Prostate gland (tissue), 2 donors: ENCODE measurements at regions not wholly inside any gene's neighbourhood (a gene's known extent, or its start where the extent isn't known, plus 50 kb on each side); places are given as distances from the start of the nearest gene placed in this dataset.

Experiments
- DNase-seq: peaks from one replicate; pipeline ENCODE4 v3.0.0-alpha.2; 2019; ENCODE audit warnings: low spot score
- H3K27ac ChIP-seq, 2 donors: fragments of 200-600 bp; sonication (generic); 2 replicates each; pipeline ENCODE4 v1.5.1; 2017 to 2019
- H3K27me3 ChIP-seq: fragments of 200-600 bp; sonication (generic); replicated peaks from 2 replicates; pipeline ENCODE4 v1.5.1; 2019; ENCODE audit not compliant: insufficient read depth
- H3K36me3 ChIP-seq, 2 donors: fragments of 200-600 bp; sonication (generic); 1 replicate in 1 of 2; 2 replicates in 1 of 2; pipeline versions ENCODE4 v1.5.1 to v1.8.1; 2017 to 2019
- H3K4me1 ChIP-seq: fragments of 200-600 bp; sonication (generic); replicated peaks from 2 replicates; pipeline ENCODE4 v1.5.1; 2019
- H3K4me3 ChIP-seq, 2 donors: fragments of 200-600 bp; sonication (generic); 2 replicates each; pipeline ENCODE4 v1.5.1; 2017 to 2019
- H3K9me3 ChIP-seq: fragments of 200-600 bp; sonication (generic); 2 replicates; pipeline ENCODE4 v1.5.1; 2017
- POLR2A ChIP-seq: fragments of 450-650 bp; IDR thresholded peaks from one replicate; pipeline ENCODE4 v1.6.1; 2016; ENCODE audit warnings: antibody characterized with exemption, mild to moderate bottlenecking
- POLR2AphosphoS5 ChIP-seq: sonication (generic); formaldehyde crosslinking; IDR thresholded peaks from one replicate; pipeline ENCODE4 v1.6.1; 2017; ENCODE audit warnings: antibody characterized with exemption
- WGBS: methylation state at CpG from one replicate; pipeline ENCODE4 v1.1.5; 2018; 5-methylcytosine and 5-hydroxymethylcytosine counted together
- intact Hi-C: fragments of 100-400 bp; cut with DNase I; formaldehyde crosslinking; loops from one replicate; pipeline ENCODE4 v1.14.2; 2022
- TF ChIP-seq, protein P1 (sequence below), 4 experiments: fragments of 200-600 bp in 2 of 4; fragments of 450-650 bp in 2 of 4; sonication (generic) in 2 of 4; IDR thresholded peaks; 1 replicate in 3 of 4; 2 replicates in 1 of 4; pipeline ENCODE4 v1.5.1; 2016 to 2019; ENCODE audit warnings: antibody characterized with exemption in 4 of 4, mild to moderate bottlenecking in 2 of 4, moderate library complexity in 2 of 4

DNA sequence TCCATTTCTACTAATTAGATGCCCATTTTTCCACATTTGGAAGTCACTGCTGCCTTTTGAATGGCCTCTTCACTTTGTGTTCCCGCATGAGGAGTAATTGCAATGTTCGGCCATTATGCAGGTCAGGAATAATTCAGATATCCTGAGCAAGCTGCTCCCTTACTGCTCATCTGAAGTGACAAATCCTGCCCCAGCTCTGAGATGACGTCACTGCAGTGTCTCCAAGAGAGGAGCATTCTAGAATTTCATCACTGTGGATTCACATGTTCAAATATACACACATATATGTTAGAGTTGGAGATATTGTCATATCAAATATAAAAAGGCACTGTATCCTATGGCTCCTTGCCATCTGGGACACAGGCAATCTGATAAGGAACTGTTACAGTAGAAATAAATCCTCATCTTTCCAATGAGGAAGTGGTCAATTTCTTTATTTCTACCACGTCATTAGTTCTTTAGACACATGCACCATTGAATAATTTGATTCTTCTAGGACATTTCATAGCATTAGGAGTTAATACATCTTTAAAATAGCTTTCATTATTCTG is 706.9 kb upstream of the TENM3 start:
- intact Hi-C loops = loop anchor here (10.0 kb wide), 1 partner anchor 391 kb away; no protein-coding TSS in a partner anchor
- DNase-seq = no peak
- WGBS = 67% methylated on average over 4 of the region's 4 CpGs

DNA sequence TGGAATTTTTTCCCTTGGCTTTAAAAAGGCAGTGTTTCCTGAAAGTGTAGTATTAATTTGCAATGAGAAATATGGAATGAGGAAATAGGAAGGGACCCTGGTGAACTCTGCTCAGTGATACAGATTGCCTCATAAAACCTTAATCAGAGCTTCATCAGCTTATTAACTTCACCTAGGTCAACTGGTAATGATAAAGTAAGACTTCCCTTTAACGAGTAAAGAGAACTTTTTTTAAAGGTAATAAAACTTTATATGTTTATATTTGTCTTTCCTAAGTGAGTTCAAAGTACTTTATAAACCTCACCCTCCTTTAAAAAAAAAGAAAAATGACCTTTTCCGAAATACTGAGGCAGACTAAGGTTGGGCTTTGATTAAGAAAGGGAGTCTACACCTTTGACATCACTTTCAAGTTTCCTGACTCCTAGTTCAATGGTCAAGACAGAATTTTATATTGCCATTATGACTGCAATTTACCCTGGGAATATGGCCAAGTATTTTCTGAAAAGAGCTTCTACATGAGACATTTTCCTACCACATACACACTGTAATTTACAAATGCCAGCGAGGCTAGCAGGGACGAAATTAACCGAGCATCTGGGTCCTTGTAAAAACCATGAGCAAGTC is 706.3 kb upstream of the TENM3 start:
- Histone ChIP-seq H3K27me3 (no peaks in the 10 kb centered on the region), H3K4me1 (no peaks in the 10 kb centered on the region), H3K4me3 (no peak overlapping the region), H3K9me3 (no peaks in the 10 kb centered on the region), H3K36me3 (no peaks in the 10 kb centered on the region), H3K27ac (no peak overlapping the region)
- TF ChIP-seq, protein P1, sequence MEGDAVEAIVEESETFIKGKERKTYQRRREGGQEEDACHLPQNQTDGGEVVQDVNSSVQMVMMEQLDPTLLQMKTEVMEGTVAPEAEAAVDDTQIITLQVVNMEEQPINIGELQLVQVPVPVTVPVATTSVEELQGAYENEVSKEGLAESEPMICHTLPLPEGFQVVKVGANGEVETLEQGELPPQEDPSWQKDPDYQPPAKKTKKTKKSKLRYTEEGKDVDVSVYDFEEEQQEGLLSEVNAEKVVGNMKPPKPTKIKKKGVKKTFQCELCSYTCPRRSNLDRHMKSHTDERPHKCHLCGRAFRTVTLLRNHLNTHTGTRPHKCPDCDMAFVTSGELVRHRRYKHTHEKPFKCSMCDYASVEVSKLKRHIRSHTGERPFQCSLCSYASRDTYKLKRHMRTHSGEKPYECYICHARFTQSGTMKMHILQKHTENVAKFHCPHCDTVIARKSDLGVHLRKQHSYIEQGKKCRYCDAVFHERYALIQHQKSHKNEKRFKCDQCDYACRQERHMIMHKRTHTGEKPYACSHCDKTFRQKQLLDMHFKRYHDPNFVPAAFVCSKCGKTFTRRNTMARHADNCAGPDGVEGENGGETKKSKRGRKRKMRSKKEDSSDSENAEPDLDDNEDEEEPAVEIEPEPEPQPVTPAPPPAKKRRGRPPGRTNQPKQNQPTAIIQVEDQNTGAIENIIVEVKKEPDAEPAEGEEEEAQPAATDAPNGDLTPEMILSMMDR (IDR thresholded peaks at IDR 0.05) = no peak
- TF ChIP-seq POLR2AphosphoS5 (no peak), POLR2A (no peak)
- WGBS = 13% methylated on average over 5 of the region's 5 CpGs
- DNase-seq = no peak
- intact Hi-C loops = loop anchor here (10.0 kb wide), 1 partner anchor 392 kb away; no protein-coding TSS in a partner anchor

More for the DNA sequence above, 706.9 kb upstream of the TENM3 start:
- TF ChIP-seq, protein P1 (IDR thresholded peaks at IDR 0.05) = no peak
- TF ChIP-seq POLR2AphosphoS5 (no peak), POLR2A (no peak)
- Histone ChIP-seq H3K9me3 (no peaks in the 10 kb centered on the region), H3K4me1 (no peaks in the 10 kb centered on the region), H3K36me3 (no peaks in the 10 kb centered on the region), H3K4me3 (no peak overlapping the region), H3K27me3 (no peaks in the 10 kb centered on the region), H3K27ac (no peak overlapping the region)

DNA sequence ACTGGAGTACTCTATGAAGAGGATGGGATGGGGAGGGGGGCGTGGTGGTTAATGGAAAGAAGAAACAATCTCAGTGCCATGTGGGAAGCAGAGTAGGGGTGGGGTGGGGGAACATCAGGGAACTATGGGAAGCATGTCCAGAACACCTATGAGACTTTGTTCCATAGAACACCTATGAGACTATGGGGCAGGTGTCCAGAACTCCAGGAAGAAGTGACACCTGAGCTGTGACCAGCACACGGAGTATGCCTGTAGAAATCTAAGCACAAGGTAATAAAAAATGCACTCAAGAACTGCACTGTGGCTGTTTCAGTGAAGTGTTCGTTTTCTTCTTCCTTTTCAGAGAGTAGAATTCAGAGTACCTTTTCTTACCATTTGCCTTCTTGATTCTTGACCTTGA is 704.8 kb upstream of the TENM3 start:
- intact Hi-C loops = loop anchor here (10.0 kb wide), 1 partner anchor 394 kb away; no protein-coding TSS in a partner anchor
- H3K9me3 ChIP-seq = no peaks in the 10 kb centered on the region

DNA sequence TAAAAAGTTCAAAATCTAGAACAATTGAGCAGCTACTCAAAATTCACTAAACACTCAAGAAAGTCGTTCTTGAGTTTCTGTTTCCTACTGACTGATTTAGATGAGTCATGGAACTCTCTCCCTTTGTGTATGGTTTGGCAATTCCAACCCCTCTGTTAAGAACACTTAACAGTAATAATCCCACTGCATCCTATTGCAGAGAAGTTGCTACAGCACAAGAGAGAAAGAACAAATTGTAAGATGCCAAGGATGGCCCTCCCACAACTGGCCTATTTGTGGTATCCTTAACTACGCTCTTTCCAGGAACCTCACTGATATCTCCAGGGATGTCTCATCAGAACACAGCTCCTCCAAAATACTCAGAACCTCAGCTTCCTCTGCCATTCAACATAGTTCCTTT is 701.8 kb upstream of the TENM3 start:
- H3K36me3 ChIP-seq = no peaks in the 10 kb centered on the region
- TF ChIP-seq POLR2A (no peak), POLR2AphosphoS5 (no peak)
- TF ChIP-seq, protein P1 (IDR thresholded peaks at IDR 0.05) = no peak
- 90% methylated on average over 2 of the region's 2 CpGs for WGBS
- intact Hi-C loops = no loop called here
- H3K9me3 ChIP-seq = no peaks in the 10 kb centered on the region
- no peak for DNase-seq
- H3K27me3 ChIP-seq = no peaks in the 10 kb centered on the region
- H3K4me1 ChIP-seq = no peaks in the 10 kb centered on the region
- no peak overlapping the region for H3K27ac ChIP-seq
- no peak overlapping the region for H3K4me3 ChIP-seq

More for the DNA sequence above, 704.8 kb upstream of the TENM3 start:
- Histone ChIP-seq H3K27ac (no peak overlapping the region), H3K4me3 (no peak overlapping the region), H3K36me3 (no peaks in the 10 kb centered on the region), H3K27me3 (no peaks in the 10 kb centered on the region), H3K4me1 (no peaks in the 10 kb centered on the region)
- WGBS = 56% methylated on average over 3 of the region's 3 CpGs
- TF ChIP-seq, protein P1 (IDR thresholded peaks at IDR 0.05) = no peak
- TF ChIP-seq POLR2A (no peak), POLR2AphosphoS5 (no peak)
- no peak for DNase-seq
